Naive thymus-derived CD4-positive, alpha-beta T cell (primary cell): ENCODE measurements at regions not wholly inside any gene's neighbourhood (a gene's known extent, or its start where the extent isn't known, plus 50 kb on each side); places are given as distances from the start of the nearest gene placed in this dataset.
"Not testable (repeated sequence)": the region's sequence is repeated elsewhere in the genome, so short reads cannot be mapped to it uniquely, and the experiment has no call there.

Experiments used
- ATAC-seq: fragments of 150-1000 bp; cut with Tn5 transposase; 2 replicates; pipeline ENCODE4 v1.10.0; 2021; ENCODE audit warnings: mild to moderate bottlenecking, moderate library complexity
- CTCF ChIA-PET: fragments of 350-600 bp; sonication (Branson Sonifier 250); formaldehyde crosslinking; loops from one replicate; lab custom pipeline; 2021; ENCODE audit warnings: antibody characterized with exemption; lab: Charles Lee
- POLR2A ChIA-PET: fragments of 350-600 bp; sonication (Branson Sonifier 250); formaldehyde crosslinking; loops from one replicate; lab custom pipeline; 2021; ENCODE audit warnings: antibody characterized with exemption, inconsistent platforms; lab: Charles Lee
- DNase-seq, 9 donors: peaks; one replicate each; pipeline versions ENCODE4 v3.0.0 to v3.0.0-alpha.2; 2020 to 2022; ENCODE audit warnings: mixed read lengths in 1 of 9
- H3K27ac ChIP-seq: one replicate; pipeline ENCODE4 v1.7.0; 2013; ENCODE audit warnings: mild to moderate bottlenecking, low read depth, low read length, moderate library complexity
- H3K27me3 ChIP-seq, 2 donors: one replicate each; pipeline ENCODE4 v1.7.0; 2013; ENCODE audit warnings: low read length in 2 of 2, mild to moderate bottlenecking in 2 of 2, moderate library complexity in 2 of 2; ENCODE audit not compliant: control insufficient read depth in 2 of 2, insufficient read depth in 2 of 2
- H3K36me3 ChIP-seq, 3 experiments: 1 replicate in 2 of 3; 2 replicates in 1 of 3; pipeline ENCODE4 v1.7.0; 2013; ENCODE audit warnings: low read length in 3 of 3, mild to moderate bottlenecking in 3 of 3, moderate library complexity in 1 of 3; ENCODE audit not compliant: insufficient read depth in 3 of 3, control insufficient read depth in 2 of 3
- H3K4me1 ChIP-seq, 2 donors: one replicate each; pipeline ENCODE4 v1.7.0; 2013; ENCODE audit warnings: low read length in 2 of 2, mild to moderate bottlenecking in 2 of 2, moderate library complexity in 1 of 2; ENCODE audit not compliant: control insufficient read depth in 2 of 2, insufficient read depth in 2 of 2
- H3K4me3 ChIP-seq: 2 replicates; pipeline ENCODE4 v1.7.0; 2013; ENCODE audit warnings: mild to moderate bottlenecking, low read length
- H3K9me3 ChIP-seq, 3 experiments: 1 replicate in 2 of 3; 2 replicates in 1 of 3; pipeline ENCODE4 v1.7.0; 2013; ENCODE audit warnings: low read length in 3 of 3; ENCODE audit not compliant: control insufficient read depth in 2 of 3
- H3K27ac Mint-ChIP-seq, 9 donors: one replicate each; pipeline ENCODE4 v1.8.0; 2020 to 2022; ENCODE audit warnings: mixed read lengths in 9 of 9, mild to moderate bottlenecking in 8 of 9, moderate library complexity in 5 of 9, inconsistent platforms in 2 of 9
- H3K27me3 Mint-ChIP-seq, 5 donors: one replicate each; pipeline ENCODE4 v1.8.0; 2021 to 2022; ENCODE audit warnings: mixed read lengths in 5 of 5, mild to moderate bottlenecking in 1 of 5
- H3K36me3 Mint-ChIP-seq, 5 donors: one replicate each; pipeline ENCODE4 v1.8.0; 2020 to 2022; ENCODE audit warnings: mixed read lengths in 5 of 5, mild to moderate bottlenecking in 3 of 5, inconsistent platforms in 1 of 5
- H3K4me1 Mint-ChIP-seq, 7 donors: one replicate each; pipeline ENCODE4 v1.8.0; 2020 to 2022; ENCODE audit warnings: mixed read lengths in 7 of 7, mild to moderate bottlenecking in 3 of 7, inconsistent platforms in 1 of 7
- H3K4me3 Mint-ChIP-seq, 10 donors: one replicate each; pipeline ENCODE4 v1.8.0; 2020 to 2022; ENCODE audit warnings: mild to moderate bottlenecking in 10 of 10, mixed read lengths in 10 of 10, moderate library complexity in 6 of 10, inconsistent platforms in 2 of 10
- H3K9me3 Mint-ChIP-seq, 11 donors: one replicate each; pipeline ENCODE4 v1.8.0; 2020 to 2022; ENCODE audit warnings: mixed read lengths in 11 of 11, mild to moderate bottlenecking in 4 of 11, inconsistent platforms in 1 of 11, moderate library complexity in 1 of 11
- intact Hi-C, 2 donors: fragments of 100-400 bp; cut with micrococcal nuclease; formaldehyde crosslinking; loops; one replicate each; pipeline ENCODE4 v1.15.1; 2023

DNA sequence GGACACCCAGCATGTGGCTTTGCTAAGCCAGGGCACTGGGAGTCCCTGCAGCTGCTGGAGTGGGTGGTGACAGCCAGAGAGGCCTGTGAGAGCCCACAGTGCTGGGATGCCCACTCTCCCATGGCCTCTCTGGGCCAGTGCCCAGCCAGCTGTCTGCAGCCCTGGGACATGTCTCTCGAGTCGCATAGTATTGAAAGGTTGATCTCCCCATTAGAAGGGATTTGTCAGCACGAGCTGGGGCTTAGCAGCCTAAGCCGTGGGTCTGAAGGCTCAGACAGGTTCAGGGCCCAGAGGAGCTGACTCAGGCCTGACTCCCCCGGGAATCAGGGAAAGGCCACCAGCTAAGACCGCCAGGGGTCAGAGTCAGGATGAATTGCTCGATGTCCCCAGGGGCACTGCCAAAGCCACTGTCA lies 53.5 kb downstream of the FOXD2 start:
- peaks cover 12 to 35% (median 21%) of the 10 kb centered on the region in 5 donors for H3K27me3 Mint-ChIP-seq
- Histone ChIP-seq H3K9me3 (no peaks in the 10 kb centered on the region), H3K27ac (no peak overlapping the region), H3K27me3 (no peaks in the 10 kb centered on the region), H3K4me3 (no peak overlapping the region), H3K4me1 (no peaks in the 10 kb centered on the region), H3K36me3 (no peaks in the 10 kb centered on the region)
- no peaks in the 10 kb centered on the region for H3K9me3 Mint-ChIP-seq
- ChIA-PET CTCF (no interaction called here), POLR2A (no interaction called here)
- no peak for ATAC-seq
- H3K36me3 Mint-ChIP-seq: no peaks in the 10 kb centered on the region
- no peaks in the 10 kb centered on the region for H3K4me1 Mint-ChIP-seq
- no peak overlapping the region for H3K4me3 Mint-ChIP-seq
- intact Hi-C loops: no loop called here
- H3K27ac Mint-ChIP-seq: no peak overlapping the region
- peak in 1 of 9 donors; percentile 11 for DNase-seq

GRCh38 chr1:47495176-47495713 lies 57.4 kb downstream of the FOXD2 start:
- intact Hi-C loops: no loop called here
- Histone ChIP-seq H3K4me3 (no peak overlapping the region), H3K27ac (no peak overlapping the region), H3K9me3 (no peaks in the 10 kb centered on the region), H3K4me1 (no peaks in the 10 kb centered on the region), H3K36me3 (no peaks in the 10 kb centered on the region), H3K27me3 (no peaks in the 10 kb centered on the region)
- peaks cover 23 to 37% (median 35%) of the 10 kb centered on the region in 5 donors for H3K27me3 Mint-ChIP-seq
- no peak for ATAC-seq
- H3K4me1 Mint-ChIP-seq: no peaks in the 10 kb centered on the region
- no peak overlapping the region for H3K27ac Mint-ChIP-seq
- no peaks in the 10 kb centered on the region for H3K9me3 Mint-ChIP-seq
- no peak for DNase-seq
- CTCF ChIA-PET: no interaction called here
- no peak overlapping the region for H3K4me3 Mint-ChIP-seq
- POLR2A ChIA-PET: no interaction called here
- no peaks in the 10 kb centered on the region for H3K36me3 Mint-ChIP-seq

GRCh38 chr1:47498551-47498950 lies 60.7 kb downstream of the FOXD2 start:
- POLR2A ChIA-PET: no interaction called here
- no peak overlapping the region for H3K4me3 ChIP-seq
- H3K36me3 ChIP-seq: no peaks in the 10 kb centered on the region
- no peaks in the 10 kb centered on the region for H3K36me3 Mint-ChIP-seq
- ATAC-seq (no peak), DNase-seq (no peak)
- no peak overlapping the region for H3K4me3 Mint-ChIP-seq
- H3K27ac Mint-ChIP-seq: no peak overlapping the region
- H3K9me3 ChIP-seq: no peaks in the 10 kb centered on the region
- no peaks in the 10 kb centered on the region for H3K4me1 Mint-ChIP-seq
- H3K27me3 ChIP-seq: peaks cover 0 to 3% of the 10 kb centered on the region in 2 donors
- H3K27ac ChIP-seq: no peak overlapping the region
- H3K4me1 ChIP-seq: no peaks in the 10 kb centered on the region
- peaks cover 0 to 4% (median 0%) of the 10 kb centered on the region in 11 donors for H3K9me3 Mint-ChIP-seq
- peaks cover 36 to 60% (median 38%) of the 10 kb centered on the region in 5 donors for H3K27me3 Mint-ChIP-seq
- intact Hi-C loops: no loop called here
- CTCF ChIA-PET: no interaction called here

GRCh38 chr1:47501069-47501468 lies 63.2 kb downstream of the FOXD2 start:
- POLR2A ChIA-PET: no interaction called here
- H3K4me3 Mint-ChIP-seq: no peak overlapping the region

GRCh38 chr1:47502746-47503370 lies 65.0 kb downstream of the FOXD2 start:
- no peak overlapping the region for H3K27ac Mint-ChIP-seq
- Histone ChIP-seq H3K27ac (no peak overlapping the region), H3K27me3 (peaks cover 0 to 12% of the 10 kb centered on the region in 2 donors), H3K36me3 (no peaks in the 10 kb centered on the region), H3K4me3 (no peak overlapping the region), H3K4me1 (no peaks in the 10 kb centered on the region), H3K9me3 (no peaks in the 10 kb centered on the region)
- H3K4me1 Mint-ChIP-seq: peaks cover 0 to 1% (median 0%) of the 10 kb centered on the region in 7 donors
- DNase-seq: no peak
- intact Hi-C loops: no loop called here
- peak overlapping the region in 1 of 10 donors; percentile 46 for H3K4me3 Mint-ChIP-seq
- H3K27me3 Mint-ChIP-seq: peaks cover 50 to 75% (median 66%) of the 10 kb centered on the region in 5 donors
- H3K9me3 Mint-ChIP-seq: peaks cover 0 to 8% (median 4%) of the 10 kb centered on the region in 11 donors
- H3K36me3 Mint-ChIP-seq: peaks cover 0 to 4% (median 0%) of the 10 kb centered on the region in 5 donors
- ChIA-PET POLR2A (no interaction called here), CTCF (no interaction called here)
- ATAC-seq: no peak

More at GRCh38 chr1:47501069-47501468, 63.2 kb downstream of the FOXD2 start:
- DNase-seq: no peak
- H3K36me3 ChIP-seq: no peaks in the 10 kb centered on the region
- H3K4me1 Mint-ChIP-seq: no peaks in the 10 kb centered on the region
- H3K9me3 Mint-ChIP-seq: peaks cover 0 to 8% (median 4%) of the 10 kb centered on the region in 11 donors
- CTCF ChIA-PET: no interaction called here
- H3K9me3 ChIP-seq: no peaks in the 10 kb centered on the region
- no peaks in the 10 kb centered on the region for H3K4me1 ChIP-seq
- no peak overlapping the region for H3K27ac Mint-ChIP-seq
- ATAC-seq: no peak
- H3K27me3 Mint-ChIP-seq: peaks cover 44 to 73% (median 53%) of the 10 kb centered on the region in 5 donors
- peaks cover 0 to 4% (median 0%) of the 10 kb centered on the region in 5 donors for H3K36me3 Mint-ChIP-seq
- peaks cover 0 to 3% of the 10 kb centered on the region in 2 donors for H3K27me3 ChIP-seq
- intact Hi-C loops: no loop called here
- H3K27ac ChIP-seq: no peak overlapping the region
- no peak overlapping the region for H3K4me3 ChIP-seq

DNA sequence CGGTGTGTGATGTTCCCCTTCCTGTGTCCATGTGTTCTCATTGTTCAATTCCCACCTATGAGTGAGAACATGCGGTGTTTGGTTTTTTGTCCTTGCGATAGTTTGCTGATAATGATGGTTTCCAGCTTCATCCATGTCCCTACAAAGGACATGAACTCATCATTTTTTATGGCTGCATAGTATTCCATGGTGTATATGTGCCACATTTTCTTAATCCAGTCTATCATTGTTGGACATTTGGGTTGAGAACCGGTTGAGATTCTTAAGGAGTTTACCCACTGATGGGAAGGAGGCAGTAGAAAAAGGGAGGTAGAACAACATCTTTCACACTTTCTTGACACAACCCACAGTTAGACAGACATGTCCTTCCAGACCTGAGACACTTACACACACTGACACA lies 67.0 kb downstream of the FOXD2 start:
- H3K27me3 ChIP-seq: peaks cover 0 to 12% of the 10 kb centered on the region in 2 donors
- POLR2A ChIA-PET, ATAC-seq: not testable (repeated sequence)

GRCh38 chr1:47505267-47505666 lies 67.4 kb downstream of the FOXD2 start:
- intact Hi-C loops: no loop called here
- Mint-ChIP-seq H3K4me3 (no peak overlapping the region), H3K36me3 (peaks cover 0 to 4% (median 0%) of the 10 kb centered on the region in 5 donors), H3K9me3 (peaks cover 0 to 8% (median 4%) of the 10 kb centered on the region in 11 donors), H3K27me3 (peaks cover 59 to 79% (median 70%) of the 10 kb centered on the region in 5 donors), H3K27ac (no peak overlapping the region), H3K4me1 (peaks cover 0 to 9% (median 3%) of the 10 kb centered on the region in 7 donors)
- ChIA-PET POLR2A (no interaction called here), CTCF (no interaction called here)
- Histone ChIP-seq H3K27ac (no peak overlapping the region), H3K36me3 (no peaks in the 10 kb centered on the region), H3K4me3 (no peak overlapping the region), H3K27me3 (peaks cover 0 to 12% of the 10 kb centered on the region in 2 donors), H3K4me1 (no peaks in the 10 kb centered on the region), H3K9me3 (no peaks in the 10 kb centered on the region)
- DNase-seq (no peak), ATAC-seq (no peak)

More for the DNA sequence above, 67.0 kb downstream of the FOXD2 start:
- H3K27me3 Mint-ChIP-seq: peaks cover 57 to 75% (median 68%) of the 10 kb centered on the region in 5 donors
- H3K36me3 ChIP-seq, H3K4me3 Mint-ChIP-seq, CTCF ChIA-PET, H3K27ac ChIP-seq, intact Hi-C loops, H3K9me3 Mint-ChIP-seq, H3K4me1 Mint-ChIP-seq, H3K4me1 ChIP-seq, H3K4me3 ChIP-seq, H3K36me3 Mint-ChIP-seq, DNase-seq, H3K9me3 ChIP-seq, H3K27ac Mint-ChIP-seq: not testable (repeated sequence)
